Activated CD8-positive, alpha-beta memory T cell treated with anti-CD3 and anti-CD28 coated beads for 48 hours (primary cell): ENCODE measurements at regions not wholly inside any gene's neighbourhood (a gene's known extent, or its start where the extent isn't known, plus 50 kb on each side); places are given as distances from the start of the nearest gene placed in this dataset.
"Not testable (repeated sequence)": the region's sequence is repeated elsewhere in the genome, so short reads cannot be mapped to it uniquely, and the experiment has no call there.

Experiments
- DNase-seq, 3 experiments: peaks; one replicate each; pipeline ENCODE4 v3.0.0-alpha.2; 2020; ENCODE audit warnings: low read depth in 2 of 3, low spot score in 2 of 3

- DNase-seq: no peak
Observed at GRCh38 chr3:176873261-176873660, 324.0 kb downstream of the TBL1XR1 start.

GRCh38 chr3:176872771-176873209, 324.5 kb downstream of the TBL1XR1 start:
- peak in 1 of 3 experiments; percentile 9 for DNase-seq

GRCh38 chr3:176870451-176870850, 326.8 kb downstream of the TBL1XR1 start:
- DNase-seq: no peak

GRCh38 chr3:176867681-176868663, 329.3 kb downstream of the TBL1XR1 start:
- DNase-seq: no peak

- DNase-seq: no peak
Observed at GRCh38 chr3:176861137-176861536, 336.1 kb downstream of the TBL1XR1 start.

GRCh38 chr3:176856721-176857120, 340.6 kb downstream of the TBL1XR1 start:
- no peak for DNase-seq

- DNase-seq: no peak
Observed at GRCh38 chr3:176855901-176856486, 341.3 kb downstream of the TBL1XR1 start.

- DNase-seq: no peak
Observed at GRCh38 chr3:176855213-176855612, 342.1 kb downstream of the TBL1XR1 start.

GRCh38 chr3:176850498-176850897, 346.8 kb downstream of the TBL1XR1 start:
- DNase-seq: no peak

- no peak for DNase-seq
Observed at GRCh38 chr3:176848431-176849214, 348.7 kb downstream of the TBL1XR1 start.

GRCh38 chr3:176842914-176843313, 354.4 kb downstream of the TBL1XR1 start:
- no peak for DNase-seq

GRCh38 chr3:176840641-176841286, 356.5 kb downstream of the TBL1XR1 start:
- no peak for DNase-seq

GRCh38 chr3:176839901-176840300, 357.4 kb downstream of the TBL1XR1 start:
- DNase-seq: no peak

GRCh38 chr3:176839466-176839865, 357.8 kb downstream of the TBL1XR1 start:
- no peak for DNase-seq

- DNase-seq: not testable (repeated sequence)
Observed at GRCh38 chr3:176827244-176827643, 370.0 kb downstream of the TBL1XR1 start.

- DNase-seq: no peak
Observed at GRCh38 chr3:176824811-176825210, 372.5 kb downstream of the TBL1XR1 start.

GRCh38 chr3:176820764-176821163, 376.5 kb downstream of the TBL1XR1 start:
- no peak for DNase-seq

- DNase-seq: no peak
Observed at GRCh38 chr3:176816937-176817336, 380.3 kb downstream of the TBL1XR1 start.

GRCh38 chr3:176814285-176814684, 383.0 kb downstream of the TBL1XR1 start:
- no peak for DNase-seq

GRCh38 chr3:176807938-176808337, 389.3 kb downstream of the TBL1XR1 start:
- no peak for DNase-seq

GRCh38 chr3:176799675-176800074, 397.6 kb downstream of the TBL1XR1 start:
- no peak for DNase-seq
